ENCODE measurements at regions not wholly inside any gene's neighbourhood (a gene's known extent, or its start where the extent isn't known, plus 50 kb on each side); places are given as distances from the start of the nearest gene placed in this dataset.

DNA sequence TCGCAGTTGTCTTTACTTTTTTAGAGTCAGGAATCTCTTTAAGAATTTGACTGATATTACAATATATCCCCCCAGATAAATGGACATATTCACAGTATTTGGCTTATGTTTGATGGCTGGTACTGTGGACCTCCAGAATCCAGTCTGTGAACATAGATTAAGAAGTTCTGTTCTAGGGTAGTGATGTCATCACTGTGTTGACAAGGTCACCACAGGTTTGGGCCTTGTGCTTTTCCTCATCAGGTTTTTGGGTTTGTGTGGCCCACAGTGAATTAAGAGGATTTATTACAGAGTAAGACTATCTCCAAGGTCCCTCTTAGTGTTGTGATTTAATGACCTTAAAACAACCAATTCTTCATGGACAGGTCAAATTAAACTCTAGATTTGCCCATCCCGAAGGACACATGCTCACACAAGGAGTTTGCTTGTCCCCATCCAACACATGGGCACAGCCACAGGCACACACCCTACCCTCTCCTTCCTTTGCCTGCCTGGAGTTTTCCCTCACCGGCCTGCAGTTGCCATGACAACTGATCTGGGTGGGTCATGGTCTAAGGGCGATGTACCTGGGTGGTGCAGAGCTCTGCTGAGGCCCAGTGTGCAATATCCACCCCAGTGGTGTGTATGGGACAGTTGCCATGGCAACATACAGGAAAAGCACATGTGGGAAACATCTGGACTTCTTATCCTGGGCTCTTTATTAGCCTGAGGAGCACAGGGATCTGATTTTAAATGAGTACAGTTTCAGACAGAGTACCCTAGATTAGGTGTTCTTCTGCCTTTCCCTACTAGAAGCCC lies 98.6 kb downstream of the NAV1 start:
- TF ChIP-seq SP1 (IDR thresholded peaks at IDR 0.05), result no peak
- TF ChIP-seq CTCF (IDR thresholded peaks at IDR 0.05; ENCODE audit: low read depth, low read length, missing input control), result no peak
- no peak for TF ChIP-seq EGR1 (IDR thresholded peaks at IDR 0.05; ENCODE audit: low read depth in 2 of 2)
- no peak for TF ChIP-seq HNF4G (IDR thresholded peaks at IDR 0.05)
- no peak for TF ChIP-seq RAD21 (IDR thresholded peaks at IDR 0.05)
- no peak for TF ChIP-seq HNF4A (conservative IDR thresholded peaks at IDR 0.05)
- TF ChIP-seq, protein P1, sequence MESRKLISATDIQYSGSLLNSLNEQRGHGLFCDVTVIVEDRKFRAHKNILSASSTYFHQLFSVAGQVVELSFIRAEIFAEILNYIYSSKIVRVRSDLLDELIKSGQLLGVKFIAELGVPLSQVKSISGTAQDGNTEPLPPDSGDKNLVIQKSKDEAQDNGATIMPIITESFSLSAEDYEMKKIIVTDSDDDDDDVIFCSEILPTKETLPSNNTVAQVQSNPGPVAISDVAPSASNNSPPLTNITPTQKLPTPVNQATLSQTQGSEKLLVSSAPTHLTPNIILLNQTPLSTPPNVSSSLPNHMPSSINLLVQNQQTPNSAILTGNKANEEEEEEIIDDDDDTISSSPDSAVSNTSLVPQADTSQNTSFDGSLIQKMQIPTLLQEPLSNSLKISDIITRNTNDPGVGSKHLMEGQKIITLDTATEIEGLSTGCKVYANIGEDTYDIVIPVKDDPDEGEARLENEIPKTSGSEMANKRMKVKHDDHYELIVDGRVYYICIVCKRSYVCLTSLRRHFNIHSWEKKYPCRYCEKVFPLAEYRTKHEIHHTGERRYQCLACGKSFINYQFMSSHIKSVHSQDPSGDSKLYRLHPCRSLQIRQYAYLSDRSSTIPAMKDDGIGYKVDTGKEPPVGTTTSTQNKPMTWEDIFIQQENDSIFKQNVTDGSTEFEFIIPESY (IDR thresholded peaks at IDR 0.05), result no peak
- TF ChIP-seq YY1 (IDR thresholded peaks at IDR 0.05), result no peak
- TF ChIP-seq, protein P2, sequence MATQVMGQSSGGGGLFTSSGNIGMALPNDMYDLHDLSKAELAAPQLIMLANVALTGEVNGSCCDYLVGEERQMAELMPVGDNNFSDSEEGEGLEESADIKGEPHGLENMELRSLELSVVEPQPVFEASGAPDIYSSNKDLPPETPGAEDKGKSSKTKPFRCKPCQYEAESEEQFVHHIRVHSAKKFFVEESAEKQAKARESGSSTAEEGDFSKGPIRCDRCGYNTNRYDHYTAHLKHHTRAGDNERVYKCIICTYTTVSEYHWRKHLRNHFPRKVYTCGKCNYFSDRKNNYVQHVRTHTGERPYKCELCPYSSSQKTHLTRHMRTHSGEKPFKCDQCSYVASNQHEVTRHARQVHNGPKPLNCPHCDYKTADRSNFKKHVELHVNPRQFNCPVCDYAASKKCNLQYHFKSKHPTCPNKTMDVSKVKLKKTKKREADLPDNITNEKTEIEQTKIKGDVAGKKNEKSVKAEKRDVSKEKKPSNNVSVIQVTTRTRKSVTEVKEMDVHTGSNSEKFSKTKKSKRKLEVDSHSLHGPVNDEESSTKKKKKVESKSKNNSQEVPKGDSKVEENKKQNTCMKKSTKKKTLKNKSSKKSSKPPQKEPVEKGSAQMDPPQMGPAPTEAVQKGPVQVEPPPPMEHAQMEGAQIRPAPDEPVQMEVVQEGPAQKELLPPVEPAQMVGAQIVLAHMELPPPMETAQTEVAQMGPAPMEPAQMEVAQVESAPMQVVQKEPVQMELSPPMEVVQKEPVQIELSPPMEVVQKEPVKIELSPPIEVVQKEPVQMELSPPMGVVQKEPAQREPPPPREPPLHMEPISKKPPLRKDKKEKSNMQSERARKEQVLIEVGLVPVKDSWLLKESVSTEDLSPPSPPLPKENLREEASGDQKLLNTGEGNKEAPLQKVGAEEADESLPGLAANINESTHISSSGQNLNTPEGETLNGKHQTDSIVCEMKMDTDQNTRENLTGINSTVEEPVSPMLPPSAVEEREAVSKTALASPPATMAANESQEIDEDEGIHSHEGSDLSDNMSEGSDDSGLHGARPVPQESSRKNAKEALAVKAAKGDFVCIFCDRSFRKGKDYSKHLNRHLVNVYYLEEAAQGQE (IDR thresholded peaks at IDR 0.05), result no peak
- TF ChIP-seq TAF1 (conservative IDR thresholded peaks at IDR 0.05), result no peak
- no peak for TF ChIP-seq JUND (IDR thresholded peaks at IDR 0.05)
- TF ChIP-seq ATF3 (IDR thresholded peaks at IDR 0.05), result no peak
- TF ChIP-seq FOXA2 (IDR thresholded peaks at IDR 0.05), result no peak
- no peak for TF ChIP-seq NR2F2 (IDR thresholded peaks at IDR 0.05)
- TF ChIP-seq FOXA1 (IDR thresholded peaks at IDR 0.05), result no peak
- Histone ChIP-seq H3K27ac (ENCODE audit: low read depth in 1 of 2, low read length in 2 of 2) (no peak overlapping the region), H3K9me3 (ENCODE audit: control insufficient read depth in 4 of 4, low read length in 3 of 4) (no peaks in the 10 kb centered on the region), H3K4me1 (ENCODE audit: control insufficient read depth in 4 of 4, insufficient read depth in 4 of 4, low read length in 3 of 4) (no peaks in the 10 kb centered on the region), H3K4me3 (ENCODE audit: low read depth in 1 of 3, low read length in 3 of 3) (no peak overlapping the region), H3K27me3 (ENCODE audit: control insufficient read depth in 4 of 4, insufficient read depth in 4 of 4, low read length in 3 of 4) (no peaks in the 10 kb centered on the region), H3K36me3 (ENCODE audit: control insufficient read depth in 4 of 4, insufficient read depth in 3 of 4, low read depth in 1 of 4, low read length in 3 of 4) (no peaks in the 10 kb centered on the region), H3K9ac (ENCODE audit: low read depth in 1 of 2, low read length in 2 of 2) (no peak overlapping the region)
- 87% methylated on average over 4 of the region's 4 CpGs for WGBS
- no peak for DNase-seq (ENCODE audit: low spot score)

- 65% methylated on average over 7 of the region's 7 CpGs for WGBS
- DNase-seq (ENCODE audit: low spot score), result no peak
- no peak overlapping the region for H3K27ac ChIP-seq (ENCODE audit: low read depth in 1 of 2, low read length in 2 of 2)
- no peaks in the 10 kb centered on the region for H3K4me1 ChIP-seq (ENCODE audit: control insufficient read depth in 4 of 4, insufficient read depth in 4 of 4, low read length in 3 of 4)
- no peaks in the 10 kb centered on the region for H3K9me3 ChIP-seq (ENCODE audit: control insufficient read depth in 4 of 4, low read length in 3 of 4)
- no peak overlapping the region for H3K4me3 ChIP-seq (ENCODE audit: low read depth in 1 of 3, low read length in 3 of 3)
- no peaks in the 10 kb centered on the region for H3K27me3 ChIP-seq (ENCODE audit: control insufficient read depth in 4 of 4, insufficient read depth in 4 of 4, low read length in 3 of 4)
- H3K36me3 ChIP-seq (ENCODE audit: control insufficient read depth in 4 of 4, insufficient read depth in 3 of 4, low read depth in 1 of 4, low read length in 3 of 4), result no peaks in the 10 kb centered on the region
- H3K9ac ChIP-seq (ENCODE audit: low read depth in 1 of 2, low read length in 2 of 2), result no peak overlapping the region
- TF ChIP-seq, protein P1 (IDR thresholded peaks at IDR 0.05), result no peak
- TF ChIP-seq, protein P2 (IDR thresholded peaks at IDR 0.05), result no peak
- TF ChIP-seq HNF4G (IDR thresholded peaks at IDR 0.05) (no peak), FOXA2 (IDR thresholded peaks at IDR 0.05) (no peak), RAD21 (IDR thresholded peaks at IDR 0.05) (no peak), HNF4A (conservative IDR thresholded peaks at IDR 0.05) (no peak), RXRA (IDR thresholded peaks at IDR 0.05) (no peak), JUND (IDR thresholded peaks at IDR 0.05) (no peak)
These were observed 100.5 kb downstream of the NAV1 start for GRCh38 chr1:201639391-201639790.

All from liver (tissue), 8 donors.